ENCODE measurements at regions not wholly inside any gene's neighbourhood (a gene's known extent, or its start where the extent isn't known, plus 50 kb on each side); places are given as distances from the start of the nearest gene placed in this dataset.

- Histone ChIP-seq H3K4me1 (ENCODE audit: control insufficient read depth, extremely low read depth, insufficient read depth, low read length) (peaks cover 7% of the 10 kb centered on the region), H3K9me1 (ENCODE audit: control insufficient read depth, extremely low read depth, insufficient read depth, low read length) (no peaks in the 10 kb centered on the region), H3K9ac (ENCODE audit: control insufficient read depth, extremely low read depth, insufficient read depth, low read length) (no peak overlapping the region), H3K27ac (ENCODE audit: control insufficient read depth, insufficient read depth, low read length) (no peak overlapping the region), H3K9me3 (ENCODE audit: control insufficient read depth, low read depth, low read length) (no peaks in the 10 kb centered on the region), H2AFZ (ENCODE audit: control insufficient read depth, low read length) (no peak overlapping the region), H3K36me3 (ENCODE audit: control insufficient read depth in 2 of 2, extremely low read depth in 1 of 2, insufficient read depth in 2 of 2, low read length in 2 of 2) (no peaks in the 10 kb centered on the region), H3K79me2 (ENCODE audit: control insufficient read depth, insufficient read depth, low read length) (no peaks in the 10 kb centered on the region), H4K20me1 (ENCODE audit: control insufficient read depth, extremely low read depth, insufficient read depth, low read length) (no peaks in the 10 kb centered on the region), H3K4me2 (ENCODE audit: control insufficient read depth, extremely low read depth, insufficient read depth, low read depth, low read length) (no peak overlapping the region), H3K27me3 (ENCODE audit: control insufficient read depth, extremely low read depth, insufficient read depth, low read length) (no peaks in the 10 kb centered on the region), H3K4me3 (ENCODE audit: control insufficient read depth in 2 of 3, extremely low read depth in 1 of 3, insufficient read depth in 2 of 3, low read depth in 1 of 3, low read length in 3 of 3) (no peak overlapping the region)
- FAIRE-seq (no peak), DNase-seq (ENCODE audit: low read depth, low spot score) (no peak)
- dilution Hi-C loops (cut with MboI; ENCODE audit: extremely low pct_ligation_motif_present, low sequenced_read_pairs): no loop called here
- TF ChIP-seq CTCF (optimal IDR thresholded peaks at IDR 0.05 in 1 of 3, IDR thresholded peaks at IDR 0.05 in 1 of 3, conservative IDR thresholded peaks at IDR 0.05 in 1 of 3; ENCODE audit: extremely low read depth in 1 of 3, insufficient read depth in 2 of 3, low read length in 3 of 3): no peak
Measured at GRCh38 chr1:182262425-182262824, 129.2 kb downstream of the GLUL start.

GRCh38 chr1:182261655-182262054, 129.9 kb downstream of the GLUL start:
- no peak overlapping the region for H3K27ac ChIP-seq (ENCODE audit: control insufficient read depth, insufficient read depth, low read length)
- H3K79me2 ChIP-seq (ENCODE audit: control insufficient read depth, insufficient read depth, low read length): no peaks in the 10 kb centered on the region
- no peak overlapping the region for H2AFZ ChIP-seq (ENCODE audit: control insufficient read depth, low read length)
- no peak overlapping the region for H3K4me2 ChIP-seq (ENCODE audit: control insufficient read depth, extremely low read depth, insufficient read depth, low read depth, low read length)
- peaks cover 7% of the 10 kb centered on the region for H3K4me1 ChIP-seq (ENCODE audit: control insufficient read depth, extremely low read depth, insufficient read depth, low read length)
- DNase-seq (ENCODE audit: low read depth, low spot score) (no peak), FAIRE-seq (no peak)
- H3K27me3 ChIP-seq (ENCODE audit: control insufficient read depth, extremely low read depth, insufficient read depth, low read length): no peaks in the 10 kb centered on the region
- no peak for TF ChIP-seq CTCF (optimal IDR thresholded peaks at IDR 0.05 in 1 of 3, IDR thresholded peaks at IDR 0.05 in 1 of 3, conservative IDR thresholded peaks at IDR 0.05 in 1 of 3; ENCODE audit: extremely low read depth in 1 of 3, insufficient read depth in 2 of 3, low read length in 3 of 3)
- no peak for TF ChIP-seq EZH2 (IDR thresholded peaks at IDR 0.05; ENCODE audit: low read length)
- no peaks in the 10 kb centered on the region for H3K36me3 ChIP-seq (ENCODE audit: control insufficient read depth in 2 of 2, extremely low read depth in 1 of 2, insufficient read depth in 2 of 2, low read length in 2 of 2)
- H3K4me3 ChIP-seq (ENCODE audit: control insufficient read depth in 2 of 3, extremely low read depth in 1 of 3, insufficient read depth in 2 of 3, low read depth in 1 of 3, low read length in 3 of 3): no peak overlapping the region
- dilution Hi-C loops (cut with MboI; ENCODE audit: extremely low pct_ligation_motif_present, low sequenced_read_pairs): no loop called here
- H3K9me1 ChIP-seq (ENCODE audit: control insufficient read depth, extremely low read depth, insufficient read depth, low read length): no peaks in the 10 kb centered on the region
- H3K9me3 ChIP-seq (ENCODE audit: control insufficient read depth, low read depth, low read length): no peaks in the 10 kb centered on the region
- no peaks in the 10 kb centered on the region for H4K20me1 ChIP-seq (ENCODE audit: control insufficient read depth, extremely low read depth, insufficient read depth, low read length)
- H3K9ac ChIP-seq (ENCODE audit: control insufficient read depth, extremely low read depth, insufficient read depth, low read length): no peak overlapping the region

All from keratinocyte (primary cell).